ENCODE measurements at regions not wholly inside any gene's neighbourhood (a gene's known extent, or its start where the extent isn't known, plus 50 kb on each side); places are given as distances from the start of the nearest gene placed in this dataset.

DNA sequence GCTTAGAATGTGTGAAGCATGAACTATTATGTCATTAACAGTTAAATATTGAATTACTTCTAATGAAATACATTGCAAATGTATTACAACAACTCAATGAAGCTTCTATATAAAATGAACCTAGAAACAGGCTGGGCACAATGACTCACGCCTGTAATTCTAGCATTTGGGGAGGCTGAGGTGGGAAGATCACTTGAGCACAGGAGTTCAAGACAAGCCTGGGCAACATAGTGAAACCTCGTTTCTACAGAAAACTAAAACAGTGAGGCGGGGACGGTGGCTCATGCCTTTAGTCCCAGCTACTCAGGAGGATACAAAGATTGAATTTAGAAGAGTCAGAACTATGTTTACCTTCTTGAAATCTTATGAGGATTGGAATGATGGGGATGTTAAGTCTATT lies 505.1 kb downstream of the SLITRK5 start:
- TF ChIP-seq SUZ12 (IDR thresholded peaks at IDR 0.05; ENCODE audit: extremely low read depth, insufficient read depth, insufficient read length) (no peak), YY1 (IDR thresholded peaks at IDR 0.05; ENCODE audit: insufficient read depth, insufficient read length) (no peak), ZNF274 (IDR thresholded peaks at IDR 0.05; ENCODE audit: low read depth, low read length) (no peak)
